K562 (cell line): ENCODE measurements at regions not wholly inside any gene's neighbourhood (a gene's known extent, or its start where the extent isn't known, plus 50 kb on each side); places are given as distances from the start of the nearest gene placed in this dataset.

Source experiments
- EZH2 ChIP-seq: IDR thresholded peaks from 2 replicates; pipeline ENCODE4 v1.6.1; 2012; ENCODE audit warnings: low read depth, mild to moderate bottlenecking, inconsistent platforms, low read length, borderline replicate concordance
- FOS ChIP-seq: IDR thresholded peaks from 3 replicates; pipeline ENCODE4 v1.6.1; 2011; ENCODE audit not compliant: insufficient read length; ENCODE audit errors: extremely low read depth
- FOXA1 ChIP-seq: fragments of 450-650 bp; IDR thresholded peaks from 2 replicates; pipeline ENCODE4 v1.6.1; 2016; ENCODE audit warnings: mild to moderate bottlenecking, borderline replicate concordance
- SRSF1 ChIP-seq: fragments of 200-400 bp; formaldehyde crosslinking; IDR thresholded peaks from 2 replicates; pipeline ENCODE4 v1.6.1; 2017; ENCODE audit warnings: mild to moderate bottlenecking, low read depth, low read length, moderate library complexity
- USF2 ChIP-seq: sonication (generic); formaldehyde crosslinking; IDR thresholded peaks from 2 replicates; pipeline ENCODE4 v1.5.0; 2020; ENCODE audit warnings: missing genetic modification reagents
- ZNF609 ChIP-seq: sonication (generic); formaldehyde crosslinking; IDR thresholded peaks from 2 replicates; pipeline ENCODE4 v1.8.1; 2023; ENCODE audit warnings: missing genetic modification reagents, mild to moderate bottlenecking, borderline replicate concordance

GRCh38 chr14:97077253-97077653, 280.1 kb downstream of the VRK1 start:
- TF ChIP-seq SRSF1 (no peak), FOXA1 (no peak), USF2 (CRISPR knock-in tag) (no peak), EZH2 (no peak), ZNF609 (CRISPR knock-in tag) (no peak), FOS (no peak)
